Loucy (cell line): ENCODE measurements at regions not wholly inside any gene's neighbourhood (a gene's known extent, or its start where the extent isn't known, plus 50 kb on each side); places are given as distances from the start of the nearest gene placed in this dataset.

Source experiments
- EZH2phosphoT487 ChIP-seq: fragments of 200-600 bp; IDR thresholded peaks from 2 replicates; pipeline ENCODE4 v1.6.1; 2018; ENCODE audit warnings: antibody characterized with exemption, mild to moderate bottlenecking, moderate library complexity, borderline replicate concordance
- TF ChIP-seq, protein P1 (sequence below): fragments of 200-600 bp; sonication (generic); conservative IDR thresholded peaks from 2 replicates; pipeline ENCODE4 v1.5.1; 2014; ENCODE audit warnings: mild to moderate bottlenecking, antibody characterized with exemption, low read length

- TF ChIP-seq, protein P1, sequence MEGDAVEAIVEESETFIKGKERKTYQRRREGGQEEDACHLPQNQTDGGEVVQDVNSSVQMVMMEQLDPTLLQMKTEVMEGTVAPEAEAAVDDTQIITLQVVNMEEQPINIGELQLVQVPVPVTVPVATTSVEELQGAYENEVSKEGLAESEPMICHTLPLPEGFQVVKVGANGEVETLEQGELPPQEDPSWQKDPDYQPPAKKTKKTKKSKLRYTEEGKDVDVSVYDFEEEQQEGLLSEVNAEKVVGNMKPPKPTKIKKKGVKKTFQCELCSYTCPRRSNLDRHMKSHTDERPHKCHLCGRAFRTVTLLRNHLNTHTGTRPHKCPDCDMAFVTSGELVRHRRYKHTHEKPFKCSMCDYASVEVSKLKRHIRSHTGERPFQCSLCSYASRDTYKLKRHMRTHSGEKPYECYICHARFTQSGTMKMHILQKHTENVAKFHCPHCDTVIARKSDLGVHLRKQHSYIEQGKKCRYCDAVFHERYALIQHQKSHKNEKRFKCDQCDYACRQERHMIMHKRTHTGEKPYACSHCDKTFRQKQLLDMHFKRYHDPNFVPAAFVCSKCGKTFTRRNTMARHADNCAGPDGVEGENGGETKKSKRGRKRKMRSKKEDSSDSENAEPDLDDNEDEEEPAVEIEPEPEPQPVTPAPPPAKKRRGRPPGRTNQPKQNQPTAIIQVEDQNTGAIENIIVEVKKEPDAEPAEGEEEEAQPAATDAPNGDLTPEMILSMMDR, result no peak
- no peak for TF ChIP-seq EZH2phosphoT487
These were observed 149.7 kb upstream of the PLET1 start for GRCh38 chr11:112410325-112410724.
